Osteoblast (primary cell): ENCODE measurements at regions not wholly inside any gene's neighbourhood (a gene's known extent, or its start where the extent isn't known, plus 50 kb on each side); places are given as distances from the start of the nearest gene placed in this dataset.

ENCODE experiments used
- DNase-seq: peaks from one replicate; pipeline ENCODE4 v3.0.0; 2011; ENCODE audit warnings: low spot score, mixed read lengths; ENCODE audit not compliant: insufficient read length; ENCODE audit errors: missing footprints
- H2AFZ ChIP-seq: 2 replicates; pipeline ENCODE4 v1.6.0; 2011; ENCODE audit warnings: mild to moderate bottlenecking, low read length
- H3K27ac ChIP-seq: 2 replicates; pipeline ENCODE4 v1.5.1; 2011; ENCODE audit warnings: mild to moderate bottlenecking, low read depth, low read length, moderate library complexity
- H3K27me3 ChIP-seq: 2 replicates; pipeline ENCODE4 v1.6.0; 2012; ENCODE audit warnings: mild to moderate bottlenecking, control low read depth, inconsistent platforms, low read length, moderate library complexity; ENCODE audit not compliant: insufficient read depth
- H3K36me3 ChIP-seq: 2 replicates; pipeline ENCODE4 v1.5.1; 2011; ENCODE audit warnings: mild to moderate bottlenecking, low read length, control low read depth, moderate library complexity; ENCODE audit not compliant: insufficient read depth
- H3K4me1 ChIP-seq: 2 replicates; pipeline ENCODE4 v1.5.1; 2011; ENCODE audit warnings: mild to moderate bottlenecking, low read length, control low read depth, moderate library complexity; ENCODE audit not compliant: insufficient read depth
- H3K4me2 ChIP-seq: 2 replicates; pipeline ENCODE4 v1.6.0; 2011; ENCODE audit warnings: mild to moderate bottlenecking, low read length; ENCODE audit not compliant: insufficient read depth
- H3K4me3 ChIP-seq: fragments of 200-600 bp; sonication (generic); 3 replicates; pipeline ENCODE4 v1.5.1; 2012; ENCODE audit warnings: mild to moderate bottlenecking, low read length, inconsistent platforms; ENCODE audit not compliant: insufficient read depth
- H3K79me2 ChIP-seq: 2 replicates; pipeline ENCODE4 v1.6.0; 2012; ENCODE audit warnings: mild to moderate bottlenecking, low read length, control low read depth, inconsistent platforms; ENCODE audit not compliant: insufficient read depth
- H3K9me3 ChIP-seq: 2 replicates; pipeline ENCODE4 v1.5.1; 2011; ENCODE audit warnings: low read depth, low read length, control low read depth
- H4K20me1 ChIP-seq: 2 replicates; pipeline ENCODE4 v1.6.0; 2012; ENCODE audit warnings: mild to moderate bottlenecking, low read length, control low read depth; ENCODE audit not compliant: insufficient read depth
- TF ChIP-seq, protein P1 (sequence below): IDR thresholded peaks from 2 replicates; pipeline ENCODE4 v1.5.1; 2011; ENCODE audit warnings: mild to moderate bottlenecking, low read depth, low read length, moderate library complexity; ENCODE audit errors: extremely low read depth

DNA sequence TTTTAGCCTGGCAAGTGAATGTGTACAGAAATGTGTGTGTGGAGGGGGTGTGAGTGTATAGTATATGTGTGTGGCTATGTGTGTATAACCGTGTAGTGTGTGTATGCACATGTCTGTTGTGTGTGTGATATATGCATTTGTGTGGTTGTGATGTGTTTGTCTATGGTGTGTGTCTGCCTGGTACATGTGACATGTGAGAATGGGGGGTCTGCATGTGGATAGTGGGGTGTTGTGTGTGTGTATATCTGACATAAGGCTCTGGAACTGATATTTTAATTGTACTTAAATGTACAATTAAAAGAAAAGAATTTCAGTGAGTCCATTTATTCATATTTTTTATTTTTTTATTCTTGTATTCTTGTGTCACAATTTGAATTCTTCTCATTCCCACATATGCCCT, 57.2 kb upstream of the CNR1 start:
- H3K36me3 ChIP-seq: no peaks in the 10 kb centered on the region
- no peaks in the 10 kb centered on the region for H3K9me3 ChIP-seq
- no peaks in the 10 kb centered on the region for H3K79me2 ChIP-seq
- no peak overlapping the region for H3K4me3 ChIP-seq
- H3K4me2 ChIP-seq: no peak overlapping the region
- TF ChIP-seq, protein P1, sequence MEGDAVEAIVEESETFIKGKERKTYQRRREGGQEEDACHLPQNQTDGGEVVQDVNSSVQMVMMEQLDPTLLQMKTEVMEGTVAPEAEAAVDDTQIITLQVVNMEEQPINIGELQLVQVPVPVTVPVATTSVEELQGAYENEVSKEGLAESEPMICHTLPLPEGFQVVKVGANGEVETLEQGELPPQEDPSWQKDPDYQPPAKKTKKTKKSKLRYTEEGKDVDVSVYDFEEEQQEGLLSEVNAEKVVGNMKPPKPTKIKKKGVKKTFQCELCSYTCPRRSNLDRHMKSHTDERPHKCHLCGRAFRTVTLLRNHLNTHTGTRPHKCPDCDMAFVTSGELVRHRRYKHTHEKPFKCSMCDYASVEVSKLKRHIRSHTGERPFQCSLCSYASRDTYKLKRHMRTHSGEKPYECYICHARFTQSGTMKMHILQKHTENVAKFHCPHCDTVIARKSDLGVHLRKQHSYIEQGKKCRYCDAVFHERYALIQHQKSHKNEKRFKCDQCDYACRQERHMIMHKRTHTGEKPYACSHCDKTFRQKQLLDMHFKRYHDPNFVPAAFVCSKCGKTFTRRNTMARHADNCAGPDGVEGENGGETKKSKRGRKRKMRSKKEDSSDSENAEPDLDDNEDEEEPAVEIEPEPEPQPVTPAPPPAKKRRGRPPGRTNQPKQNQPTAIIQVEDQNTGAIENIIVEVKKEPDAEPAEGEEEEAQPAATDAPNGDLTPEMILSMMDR: no peak
- H3K27me3 ChIP-seq: no peaks in the 10 kb centered on the region
- H3K27ac ChIP-seq: no peak overlapping the region
- no peak for DNase-seq
- no peak overlapping the region for H2AFZ ChIP-seq
- H4K20me1 ChIP-seq: no peaks in the 10 kb centered on the region
- H3K4me1 ChIP-seq: no peaks in the 10 kb centered on the region

DNA sequence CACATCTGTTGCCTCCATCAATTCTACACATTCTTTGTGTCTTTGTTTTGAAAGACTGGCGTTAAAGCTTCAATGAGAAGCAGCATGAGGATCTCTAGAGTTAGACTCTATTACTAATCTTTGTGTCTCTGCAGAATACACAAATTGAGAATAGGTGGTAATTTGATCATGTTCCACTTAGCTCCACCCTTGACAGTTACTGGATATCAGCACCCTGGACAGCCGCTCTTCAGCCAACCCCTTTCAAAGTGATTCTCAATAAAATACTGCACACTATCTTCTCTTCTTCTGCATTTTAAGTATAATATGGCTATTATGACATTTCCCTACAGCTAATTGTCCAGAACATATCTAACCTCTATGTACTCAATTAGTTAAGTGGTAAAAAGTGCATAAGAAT, 54.3 kb upstream of the CNR1 start:
- Histone ChIP-seq H3K9me3 (no peaks in the 10 kb centered on the region), H3K79me2 (no peaks in the 10 kb centered on the region), H2AFZ (no peak overlapping the region), H3K36me3 (no peaks in the 10 kb centered on the region), H3K27ac (no peak overlapping the region), H3K4me1 (no peaks in the 10 kb centered on the region), H4K20me1 (no peaks in the 10 kb centered on the region), H3K4me2 (no peak overlapping the region), H3K4me3 (no peak overlapping the region), H3K27me3 (no peaks in the 10 kb centered on the region)
- no peak for DNase-seq
- TF ChIP-seq, protein P1: no peak

DNA sequence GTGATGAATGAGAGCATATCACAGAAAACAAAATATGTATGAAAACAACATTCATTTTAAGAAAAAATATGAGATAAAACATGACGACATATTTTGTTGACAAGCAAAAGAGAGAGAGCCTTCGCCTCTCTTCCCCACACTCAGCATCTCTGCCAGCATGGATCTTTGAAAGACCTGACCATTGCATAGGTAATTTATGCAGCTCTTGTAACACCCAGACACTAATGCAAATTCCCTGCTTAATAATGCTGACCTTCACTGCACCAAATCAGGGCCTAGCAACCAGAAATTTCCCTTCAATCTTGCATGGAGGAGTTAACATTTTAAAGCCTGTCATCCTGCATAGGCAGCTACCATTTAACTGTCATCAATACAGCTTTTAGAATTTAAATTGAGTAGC, 50.0 kb upstream of the CNR1 start:
- Histone ChIP-seq H4K20me1 (no peaks in the 10 kb centered on the region), H3K36me3 (no peaks in the 10 kb centered on the region), H3K9me3 (no peaks in the 10 kb centered on the region), H3K4me3 (no peak overlapping the region), H3K4me2 (no peak overlapping the region), H3K4me1 (no peaks in the 10 kb centered on the region), H2AFZ (no peak overlapping the region), H3K79me2 (no peaks in the 10 kb centered on the region), H3K27ac (no peak overlapping the region), H3K27me3 (no peaks in the 10 kb centered on the region)
- no peak for DNase-seq
- TF ChIP-seq, protein P1: no peak
